ENCODE measurements at regions not wholly inside any gene's neighbourhood (a gene's known extent, or its start where the extent isn't known, plus 50 kb on each side); places are given as distances from the start of the nearest gene placed in this dataset.

- TF ChIP-seq, protein P1, sequence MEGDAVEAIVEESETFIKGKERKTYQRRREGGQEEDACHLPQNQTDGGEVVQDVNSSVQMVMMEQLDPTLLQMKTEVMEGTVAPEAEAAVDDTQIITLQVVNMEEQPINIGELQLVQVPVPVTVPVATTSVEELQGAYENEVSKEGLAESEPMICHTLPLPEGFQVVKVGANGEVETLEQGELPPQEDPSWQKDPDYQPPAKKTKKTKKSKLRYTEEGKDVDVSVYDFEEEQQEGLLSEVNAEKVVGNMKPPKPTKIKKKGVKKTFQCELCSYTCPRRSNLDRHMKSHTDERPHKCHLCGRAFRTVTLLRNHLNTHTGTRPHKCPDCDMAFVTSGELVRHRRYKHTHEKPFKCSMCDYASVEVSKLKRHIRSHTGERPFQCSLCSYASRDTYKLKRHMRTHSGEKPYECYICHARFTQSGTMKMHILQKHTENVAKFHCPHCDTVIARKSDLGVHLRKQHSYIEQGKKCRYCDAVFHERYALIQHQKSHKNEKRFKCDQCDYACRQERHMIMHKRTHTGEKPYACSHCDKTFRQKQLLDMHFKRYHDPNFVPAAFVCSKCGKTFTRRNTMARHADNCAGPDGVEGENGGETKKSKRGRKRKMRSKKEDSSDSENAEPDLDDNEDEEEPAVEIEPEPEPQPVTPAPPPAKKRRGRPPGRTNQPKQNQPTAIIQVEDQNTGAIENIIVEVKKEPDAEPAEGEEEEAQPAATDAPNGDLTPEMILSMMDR (IDR thresholded peaks at IDR 0.05), result no peak
- no peak for TF ChIP-seq POLR2A (IDR thresholded peaks at IDR 0.05)
Measured at GRCh38 chr6:82801083-82801482, 264.6 kb downstream of the UBE3D start.
